Activated B cell treated with CpG ODN at 0.5 μM for 24 hours (primary cell): ENCODE measurements at regions not wholly inside any gene's neighbourhood (a gene's known extent, or its start where the extent isn't known, plus 50 kb on each side); places are given as distances from the start of the nearest gene placed in this dataset.

ENCODE experiments used
- ATAC-seq: fragments of 200-7000 bp; cut with Tn5 transposase; one replicate; pipeline ENCODE4 v1.10.0; 2021; ENCODE audit warnings: low read depth, mild to moderate bottlenecking, moderate library complexity
- CTCF ChIA-PET: fragments of 350-600 bp; sonication (Branson Sonifier 250); formaldehyde crosslinking; loops from one replicate; lab custom pipeline; 2021; ENCODE audit warnings: antibody characterized with exemption; lab: Charles Lee
- POLR2A ChIA-PET: fragments of 350-600 bp; sonication (Branson Sonifier 250); formaldehyde crosslinking; loops from one replicate; lab custom pipeline; 2021; ENCODE audit warnings: antibody characterized with exemption; lab: Charles Lee
- DNase-seq: peaks from one replicate; pipeline ENCODE4 v3.0.0; 2022
- H3K27ac Mint-ChIP-seq: one replicate; pipeline ENCODE4 v1.8.0; 2020; ENCODE audit warnings: mixed read lengths
- H3K27me3 Mint-ChIP-seq: one replicate; pipeline ENCODE4 v1.8.0; 2021; ENCODE audit warnings: mixed read lengths
- H3K36me3 Mint-ChIP-seq: one replicate; pipeline ENCODE4 v1.8.0; 2021; ENCODE audit warnings: low read depth, mixed read lengths
- H3K4me1 Mint-ChIP-seq: one replicate; pipeline ENCODE4 v1.8.0; 2021; ENCODE audit warnings: mixed read lengths
- H3K4me3 Mint-ChIP-seq: one replicate; pipeline ENCODE4 v1.8.0; 2020; ENCODE audit warnings: mild to moderate bottlenecking, mixed read lengths
- H3K9me3 Mint-ChIP-seq: one replicate; pipeline ENCODE4 v1.8.0; 2020; ENCODE audit warnings: mixed read lengths
- intact Hi-C: fragments of 100-400 bp; cut with micrococcal nuclease; formaldehyde crosslinking; loops from one replicate; pipeline ENCODE4 v1.15.1; 2024
- TF ChIP-seq, protein P1 (sequence below): fragments of 200-600 bp; IDR thresholded peaks from one replicate; pipeline ENCODE4 v1.8.0; 2022; ENCODE audit warnings: antibody characterized with exemption, mild to moderate bottlenecking

DNA sequence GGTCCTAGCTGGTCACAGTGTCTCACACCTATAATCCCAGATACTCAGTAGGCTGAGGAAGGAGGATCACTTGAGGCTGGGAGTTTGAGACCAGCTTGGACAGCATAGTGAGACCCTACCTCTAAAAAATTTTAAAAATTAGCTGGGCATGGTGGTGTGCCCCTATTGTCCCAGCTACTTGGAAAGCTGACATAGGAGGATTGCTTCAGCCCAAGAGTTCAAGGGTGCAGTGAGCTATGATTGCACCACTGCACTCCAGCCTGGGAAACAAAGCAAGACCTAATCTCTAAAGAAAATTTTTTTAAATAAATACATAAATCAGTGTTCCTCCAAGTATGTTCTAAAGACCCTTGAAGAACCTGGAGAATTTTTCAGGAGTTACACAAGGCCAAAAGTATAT, 50.6 kb upstream of the GNAO1 start:
- intact Hi-C loops = no loop called here
- CTCF ChIA-PET = no interaction called here
- no peaks in the 10 kb centered on the region for H3K4me1 Mint-ChIP-seq
- no peak overlapping the region for H3K4me3 Mint-ChIP-seq
- H3K9me3 Mint-ChIP-seq = no peaks in the 10 kb centered on the region
- H3K27ac Mint-ChIP-seq = no peak overlapping the region
- no peak for DNase-seq
- POLR2A ChIA-PET = no interaction called here
- TF ChIP-seq, protein P1, sequence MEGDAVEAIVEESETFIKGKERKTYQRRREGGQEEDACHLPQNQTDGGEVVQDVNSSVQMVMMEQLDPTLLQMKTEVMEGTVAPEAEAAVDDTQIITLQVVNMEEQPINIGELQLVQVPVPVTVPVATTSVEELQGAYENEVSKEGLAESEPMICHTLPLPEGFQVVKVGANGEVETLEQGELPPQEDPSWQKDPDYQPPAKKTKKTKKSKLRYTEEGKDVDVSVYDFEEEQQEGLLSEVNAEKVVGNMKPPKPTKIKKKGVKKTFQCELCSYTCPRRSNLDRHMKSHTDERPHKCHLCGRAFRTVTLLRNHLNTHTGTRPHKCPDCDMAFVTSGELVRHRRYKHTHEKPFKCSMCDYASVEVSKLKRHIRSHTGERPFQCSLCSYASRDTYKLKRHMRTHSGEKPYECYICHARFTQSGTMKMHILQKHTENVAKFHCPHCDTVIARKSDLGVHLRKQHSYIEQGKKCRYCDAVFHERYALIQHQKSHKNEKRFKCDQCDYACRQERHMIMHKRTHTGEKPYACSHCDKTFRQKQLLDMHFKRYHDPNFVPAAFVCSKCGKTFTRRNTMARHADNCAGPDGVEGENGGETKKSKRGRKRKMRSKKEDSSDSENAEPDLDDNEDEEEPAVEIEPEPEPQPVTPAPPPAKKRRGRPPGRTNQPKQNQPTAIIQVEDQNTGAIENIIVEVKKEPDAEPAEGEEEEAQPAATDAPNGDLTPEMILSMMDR = no peak
- H3K36me3 Mint-ChIP-seq = no peaks in the 10 kb centered on the region
- peaks cover 20% of the 10 kb centered on the region for H3K27me3 Mint-ChIP-seq
- ATAC-seq = no peak

DNA sequence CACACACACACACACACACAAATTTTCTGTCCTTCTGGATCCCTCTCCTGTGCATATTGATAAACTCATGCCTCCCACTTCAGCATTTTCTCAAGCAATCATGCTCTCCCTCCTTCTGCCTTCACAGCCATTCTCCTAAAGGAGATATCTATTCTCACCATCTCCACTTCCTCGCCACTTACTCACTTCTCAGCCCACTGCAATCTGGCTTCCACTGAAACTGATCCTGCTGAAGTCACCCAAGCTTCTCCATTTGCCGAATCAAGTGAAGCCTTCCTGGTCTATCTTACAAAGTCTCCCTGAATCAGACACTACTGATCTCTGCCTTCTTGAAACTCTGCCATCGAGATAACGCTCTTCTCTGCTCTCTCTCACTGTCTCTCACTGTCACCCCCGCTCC, 54.0 kb upstream of the GNAO1 start:
- Mint-ChIP-seq H3K36me3 (no peaks in the 10 kb centered on the region), H3K27me3 (peaks cover 14% of the 10 kb centered on the region), H3K4me1 (no peaks in the 10 kb centered on the region), H3K9me3 (no peaks in the 10 kb centered on the region), H3K4me3 (no peak overlapping the region), H3K27ac (no peak overlapping the region)
- no peak for DNase-seq
- ATAC-seq = no peak
- intact Hi-C loops = no loop called here
- CTCF ChIA-PET = no interaction called here
- POLR2A ChIA-PET = no interaction called here
- TF ChIP-seq, protein P1 = no peak

DNA sequence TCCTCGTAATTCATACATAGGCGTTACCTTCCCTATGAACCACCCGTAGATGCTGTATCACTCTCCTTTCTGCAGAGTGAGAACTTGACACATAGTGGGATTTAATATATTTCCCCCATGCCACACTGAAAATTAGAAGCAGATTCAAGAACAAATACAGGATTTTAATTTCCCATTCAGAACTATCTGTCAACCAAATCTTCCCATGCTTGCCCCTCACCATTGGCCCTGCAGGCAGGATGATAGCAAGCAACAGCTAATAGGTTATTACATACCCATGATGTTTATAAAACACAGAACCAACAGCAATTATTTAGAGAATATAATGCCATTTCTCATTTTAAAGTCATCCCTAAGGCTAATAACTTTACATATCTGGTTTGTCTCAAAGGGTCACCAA, 55.0 kb upstream of the GNAO1 start:
- CTCF ChIA-PET = interaction anchor here (0.6 kb wide), 1 partner anchor 42 kb away, joined by 4 read pairs; no protein-coding TSS in a partner anchor
- Mint-ChIP-seq H3K9me3 (no peaks in the 10 kb centered on the region), H3K27me3 (peaks cover 21% of the 10 kb centered on the region), H3K4me3 (no peak overlapping the region), H3K4me1 (no peaks in the 10 kb centered on the region), H3K27ac (no peak overlapping the region), H3K36me3 (no peaks in the 10 kb centered on the region)
- ATAC-seq = no peak
- intact Hi-C loops = no loop called here
- TF ChIP-seq, protein P1 = no peak
- DNase-seq = no peak
- POLR2A ChIA-PET = interaction anchor here (0.6 kb wide), 1 partner anchor 659 kb away, joined by 4 read pairs; no protein-coding TSS in a partner anchor

DNA sequence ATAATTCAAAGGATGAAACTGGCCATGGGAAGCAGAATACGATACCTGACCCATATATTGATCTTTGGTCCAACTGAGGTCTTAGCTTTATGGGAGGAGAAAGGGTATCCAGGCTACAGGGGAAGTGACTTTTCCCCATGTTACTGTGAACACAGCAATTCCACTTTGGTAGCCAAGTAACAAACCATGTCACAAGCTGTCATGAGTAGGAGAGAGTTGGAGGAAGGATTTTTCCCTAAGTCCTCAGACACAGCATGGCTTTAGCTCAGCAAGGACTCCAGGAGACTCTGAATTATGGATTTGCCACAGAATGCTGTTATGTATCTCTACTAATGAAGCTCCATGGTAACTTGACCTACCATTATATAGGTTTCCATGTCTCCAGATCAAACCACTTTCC, 56.5 kb upstream of the GNAO1 start:
- no peak for ATAC-seq
- intact Hi-C loops = no loop called here
- Mint-ChIP-seq H3K36me3 (no peaks in the 10 kb centered on the region), H3K9me3 (no peaks in the 10 kb centered on the region), H3K27ac (no peak overlapping the region), H3K4me1 (no peaks in the 10 kb centered on the region), H3K4me3 (no peak overlapping the region), H3K27me3 (peaks cover 29% of the 10 kb centered on the region)
- no peak for DNase-seq
- ChIA-PET CTCF (no interaction called here), POLR2A (no interaction called here)
- TF ChIP-seq, protein P1 = no peak

DNA sequence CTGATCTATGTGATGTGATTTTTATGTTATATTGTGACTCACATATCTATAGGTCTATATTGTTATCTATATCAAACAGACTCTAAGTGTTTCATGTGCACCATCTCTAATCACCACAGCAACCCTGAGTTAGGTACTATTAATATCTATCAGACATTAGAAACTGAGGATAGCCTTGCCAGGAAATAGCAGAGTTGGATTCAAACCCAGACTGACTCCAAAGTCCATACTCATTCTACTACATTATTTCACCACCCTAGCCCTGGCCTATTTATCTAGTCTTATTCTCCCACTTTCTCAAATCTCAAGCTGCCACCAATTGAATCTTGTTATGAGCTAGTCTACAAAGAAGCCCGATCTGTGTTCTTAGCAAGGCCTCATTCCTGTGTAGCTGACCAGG, 65.4 kb upstream of the GNAO1 start:
- intact Hi-C loops = no loop called here
- H3K27me3 Mint-ChIP-seq = peaks cover 30% of the 10 kb centered on the region
- CTCF ChIA-PET = no interaction called here
- H3K9me3 Mint-ChIP-seq = no peaks in the 10 kb centered on the region
- POLR2A ChIA-PET = no interaction called here
- H3K27ac Mint-ChIP-seq = no peak overlapping the region
- ATAC-seq (no peak), DNase-seq (no peak)
- no peak overlapping the region for H3K4me3 Mint-ChIP-seq
- TF ChIP-seq, protein P1 = no peak
- H3K36me3 Mint-ChIP-seq = no peaks in the 10 kb centered on the region
- peaks cover 13% of the 10 kb centered on the region for H3K4me1 Mint-ChIP-seq
